ENCODE measurements at regions not wholly inside any gene's neighbourhood (a gene's known extent, or its start where the extent isn't known, plus 50 kb on each side); places are given as distances from the start of the nearest gene placed in this dataset.

GRCh38 chr20:4324611-4325243 lies 75.6 kb upstream of the ADRA1D start:
- no peak for ATAC-seq (ENCODE audit: poor library complexity)
- intact Hi-C loops (cut with DNase I, micrococcal nuclease) = no loop called here

GRCh38 chr20:4322499-4322898 lies 73.4 kb upstream of the ADRA1D start:
- TF ChIP-seq CTCF (IDR thresholded peaks at IDR 0.05) = no peak
- ChIA-PET CTCF (no interaction called here), POLR2A (no interaction called here)
- Histone ChIP-seq H3K9me3 (ENCODE audit: control insufficient read depth in 1 of 2, insufficient read depth in 1 of 2, low read length in 2 of 2) (no peaks in the 10 kb centered on the region), H3K36me3 (ENCODE audit: insufficient read depth, low read length) (no peaks in the 10 kb centered on the region), H3K4me3 (ENCODE audit: low read length) (no peak overlapping the region), H3K27ac (ENCODE audit: low read depth in 1 of 2, low read length in 2 of 2) (no peak overlapping the region), H3K27me3 (ENCODE audit: control insufficient read depth in 1 of 2, insufficient read depth in 2 of 2, low read length in 2 of 2) (peaks cover 7% of the 10 kb centered on the region in 2 experiments), H3K4me1 (ENCODE audit: insufficient read depth, low read length) (no peaks in the 10 kb centered on the region)
- intact Hi-C loops (cut with DNase I, micrococcal nuclease) = no loop called here
- Mint-ChIP-seq H3K9me3 (no peaks in the 10 kb centered on the region), H3K27me3 (peaks cover under 1% of the 10 kb centered on the region), H3K27ac (no peak overlapping the region), H3K4me1 (ENCODE audit: low read depth) (no peaks in the 10 kb centered on the region), H3K4me3 (no peak overlapping the region), H3K36me3 (ENCODE audit: low read depth) (no peaks in the 10 kb centered on the region)
- ATAC-seq (ENCODE audit: poor library complexity) (no peak), DNase-seq (no peak)

More at GRCh38 chr20:4324611-4325243, 75.6 kb upstream of the ADRA1D start:
- DNase-seq = peak in 1 of 14 experiments; percentile 5
- CTCF ChIA-PET = no interaction called here
- no peak overlapping the region for H3K4me3 Mint-ChIP-seq
- no peaks in the 10 kb centered on the region for H3K36me3 Mint-ChIP-seq (ENCODE audit: low read depth)
- Histone ChIP-seq H3K27ac (ENCODE audit: low read depth in 1 of 2, low read length in 2 of 2) (no peak overlapping the region), H3K4me1 (ENCODE audit: insufficient read depth, low read length) (no peaks in the 10 kb centered on the region), H3K36me3 (ENCODE audit: insufficient read depth, low read length) (no peaks in the 10 kb centered on the region), H3K27me3 (ENCODE audit: control insufficient read depth in 1 of 2, insufficient read depth in 2 of 2, low read length in 2 of 2) (peaks cover 3 to 7% of the 10 kb centered on the region in 2 experiments), H3K4me3 (ENCODE audit: low read length) (no peak overlapping the region), H3K9me3 (ENCODE audit: control insufficient read depth in 1 of 2, insufficient read depth in 1 of 2, low read length in 2 of 2) (no peaks in the 10 kb centered on the region)
- no peaks in the 10 kb centered on the region for H3K4me1 Mint-ChIP-seq (ENCODE audit: low read depth)
- H3K9me3 Mint-ChIP-seq = no peaks in the 10 kb centered on the region
- H3K27ac Mint-ChIP-seq = no peak overlapping the region
- no peaks in the 10 kb centered on the region for H3K27me3 Mint-ChIP-seq
- no peak for TF ChIP-seq CTCF (IDR thresholded peaks at IDR 0.05)
- POLR2A ChIA-PET = no interaction called here

GRCh38 chr20:4320291-4320690 lies 71.2 kb upstream of the ADRA1D start:
- Histone ChIP-seq H3K27ac (ENCODE audit: low read depth in 1 of 2, low read length in 2 of 2) (no peak overlapping the region), H3K4me1 (ENCODE audit: insufficient read depth, low read length) (no peaks in the 10 kb centered on the region), H3K4me3 (ENCODE audit: low read length) (no peak overlapping the region), H3K27me3 (ENCODE audit: control insufficient read depth in 1 of 2, insufficient read depth in 2 of 2, low read length in 2 of 2) (peaks cover 7% of the 10 kb centered on the region in 2 experiments), H3K36me3 (ENCODE audit: insufficient read depth, low read length) (no peaks in the 10 kb centered on the region), H3K9me3 (ENCODE audit: control insufficient read depth in 1 of 2, insufficient read depth in 1 of 2, low read length in 2 of 2) (no peaks in the 10 kb centered on the region)
- no peak for ATAC-seq (ENCODE audit: poor library complexity)
- no peaks in the 10 kb centered on the region for H3K36me3 Mint-ChIP-seq (ENCODE audit: low read depth)
- H3K4me3 Mint-ChIP-seq = no peak overlapping the region
- peak in 3 of 14 experiments; percentile 29 to 56 (median 35) for DNase-seq
- ChIA-PET POLR2A (no interaction called here), CTCF (no interaction called here)
- no peak for TF ChIP-seq CTCF (IDR thresholded peaks at IDR 0.05)
- peaks cover 3% of the 10 kb centered on the region for H3K9me3 Mint-ChIP-seq
- intact Hi-C loops (cut with DNase I, micrococcal nuclease) = no loop called here
- H3K4me1 Mint-ChIP-seq (ENCODE audit: low read depth) = no peaks in the 10 kb centered on the region
- no peak overlapping the region for H3K27ac Mint-ChIP-seq
- H3K27me3 Mint-ChIP-seq = peaks cover 9% of the 10 kb centered on the region
